ENCODE measurements at regions not wholly inside any gene's neighbourhood (a gene's known extent, or its start where the extent isn't known, plus 50 kb on each side); places are given as distances from the start of the nearest gene placed in this dataset.

DNA sequence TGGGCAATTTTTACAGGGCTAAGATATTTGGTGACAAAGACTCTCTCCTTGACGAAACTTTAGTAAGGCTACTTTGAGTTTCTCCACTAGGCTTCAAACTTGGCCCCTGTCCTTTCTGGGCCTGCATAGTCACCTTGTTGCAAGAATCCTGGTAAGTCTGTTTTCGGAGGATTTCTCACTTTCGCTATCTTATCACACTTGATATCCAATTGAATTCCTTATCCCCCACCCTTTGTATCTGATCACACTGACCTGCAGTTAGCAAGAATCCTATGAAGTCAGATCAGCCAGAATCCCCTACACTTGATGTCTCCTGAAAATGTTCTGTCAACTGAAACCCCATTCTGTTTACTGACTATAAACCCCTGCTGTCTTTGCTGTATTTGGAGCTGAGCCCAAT, 499.8 kb upstream of the GCFC2 start:
- no peak overlapping the region for H2AFZ ChIP-seq (ENCODE audit: low read depth, low read length)

DNA sequence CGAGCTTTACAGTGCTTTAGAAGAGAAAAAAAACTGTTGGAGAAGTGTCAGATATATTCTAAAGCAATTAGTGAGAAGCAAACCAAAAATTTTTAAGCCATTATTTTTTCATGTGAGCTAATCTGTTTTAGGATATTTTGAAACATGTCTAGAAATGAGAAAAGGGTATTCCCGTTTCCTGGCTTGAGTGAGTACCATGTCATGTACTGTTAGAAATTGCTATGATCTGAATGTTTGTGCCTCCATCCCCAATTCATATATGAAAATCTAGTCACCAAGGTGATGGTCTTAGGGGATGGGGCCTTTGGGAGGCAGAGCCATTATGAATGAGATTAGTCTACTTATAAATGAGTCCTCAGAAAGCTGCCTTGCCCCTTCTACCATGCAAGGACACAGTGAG, 493.3 kb upstream of the GCFC2 start:
- TF ChIP-seq EZH2 (IDR thresholded peaks at IDR 0.05; ENCODE audit: borderline replicate concordance, low read depth, low read length, severe bottlenecking), result no peak
- TF ChIP-seq, protein P1, sequence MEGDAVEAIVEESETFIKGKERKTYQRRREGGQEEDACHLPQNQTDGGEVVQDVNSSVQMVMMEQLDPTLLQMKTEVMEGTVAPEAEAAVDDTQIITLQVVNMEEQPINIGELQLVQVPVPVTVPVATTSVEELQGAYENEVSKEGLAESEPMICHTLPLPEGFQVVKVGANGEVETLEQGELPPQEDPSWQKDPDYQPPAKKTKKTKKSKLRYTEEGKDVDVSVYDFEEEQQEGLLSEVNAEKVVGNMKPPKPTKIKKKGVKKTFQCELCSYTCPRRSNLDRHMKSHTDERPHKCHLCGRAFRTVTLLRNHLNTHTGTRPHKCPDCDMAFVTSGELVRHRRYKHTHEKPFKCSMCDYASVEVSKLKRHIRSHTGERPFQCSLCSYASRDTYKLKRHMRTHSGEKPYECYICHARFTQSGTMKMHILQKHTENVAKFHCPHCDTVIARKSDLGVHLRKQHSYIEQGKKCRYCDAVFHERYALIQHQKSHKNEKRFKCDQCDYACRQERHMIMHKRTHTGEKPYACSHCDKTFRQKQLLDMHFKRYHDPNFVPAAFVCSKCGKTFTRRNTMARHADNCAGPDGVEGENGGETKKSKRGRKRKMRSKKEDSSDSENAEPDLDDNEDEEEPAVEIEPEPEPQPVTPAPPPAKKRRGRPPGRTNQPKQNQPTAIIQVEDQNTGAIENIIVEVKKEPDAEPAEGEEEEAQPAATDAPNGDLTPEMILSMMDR (IDR thresholded peaks at IDR 0.05; ENCODE audit: borderline replicate concordance, extremely low read depth, low read length, poor library complexity, severe bottlenecking), result no peak
- H3K4me3 ChIP-seq (ENCODE audit: low read depth in 1 of 2, low read length in 2 of 2), result no peak overlapping the region

More for the DNA sequence above, 499.8 kb upstream of the GCFC2 start:
- no peak overlapping the region for H3K27ac ChIP-seq (ENCODE audit: low read length)
- no peak overlapping the region for H3K4me2 ChIP-seq (ENCODE audit: insufficient read depth, low read length)
- no peaks in the 10 kb centered on the region for H3K27me3 ChIP-seq (ENCODE audit: insufficient read depth, low read length, poor library complexity)
- no peaks in the 10 kb centered on the region for H3K9me3 ChIP-seq (ENCODE audit: insufficient read depth, low read length, severe bottlenecking)
- no peak for ATAC-seq (ENCODE audit: insufficient read depth, low read depth)
- no peak for DNase-seq
- H3K4me3 ChIP-seq (ENCODE audit: low read depth in 1 of 2, low read length in 2 of 2), result no peak overlapping the region
- no peaks in the 10 kb centered on the region for H3K36me3 ChIP-seq (ENCODE audit: insufficient read depth, low read length)
- H3K9ac ChIP-seq (ENCODE audit: low read depth, low read length), result no peak overlapping the region
- TF ChIP-seq, protein P1 (IDR thresholded peaks at IDR 0.05; ENCODE audit: borderline replicate concordance, extremely low read depth, low read length, poor library complexity, severe bottlenecking), result no peak
- no peak for TF ChIP-seq EZH2 (IDR thresholded peaks at IDR 0.05; ENCODE audit: borderline replicate concordance, low read depth, low read length, severe bottlenecking)
- no peaks in the 10 kb centered on the region for H3K79me2 ChIP-seq (ENCODE audit: insufficient read depth, low read length)
- H4K20me1 ChIP-seq (ENCODE audit: insufficient read depth, low read length), result no peaks in the 10 kb centered on the region
- no peaks in the 10 kb centered on the region for H3K4me1 ChIP-seq (ENCODE audit: insufficient read depth, low read length)

DNA sequence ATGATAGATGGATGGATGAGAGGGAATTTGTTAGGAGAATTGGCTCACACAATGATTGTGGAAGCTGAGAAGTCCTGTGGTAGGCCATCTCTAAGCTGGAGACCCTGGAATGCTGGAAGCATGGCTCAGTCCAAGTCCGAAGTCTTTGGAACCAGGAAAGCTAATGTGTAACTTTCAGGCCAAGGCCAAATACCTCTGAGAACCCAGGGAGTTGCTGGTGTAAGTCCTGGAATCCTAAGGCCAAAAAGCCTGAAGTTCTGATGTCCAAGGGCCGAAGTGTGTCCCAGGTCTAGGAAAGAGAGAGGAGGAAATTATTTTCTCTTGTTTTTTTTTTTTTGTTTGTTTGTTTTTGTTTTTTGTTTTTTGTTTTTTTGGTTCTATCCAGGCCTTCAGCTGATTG, 492.2 kb upstream of the GCFC2 start:
- TF ChIP-seq EZH2 (IDR thresholded peaks at IDR 0.05; ENCODE audit: borderline replicate concordance, low read depth, low read length, severe bottlenecking), result no peak
- TF ChIP-seq, protein P1 (IDR thresholded peaks at IDR 0.05; ENCODE audit: borderline replicate concordance, extremely low read depth, low read length, poor library complexity, severe bottlenecking), result no peak
- Histone ChIP-seq H3K9ac (ENCODE audit: low read depth, low read length) (no peak overlapping the region), H3K79me2 (ENCODE audit: insufficient read depth, low read length) (no peaks in the 10 kb centered on the region), H3K4me2 (ENCODE audit: insufficient read depth, low read length) (no peak overlapping the region), H3K4me3 (ENCODE audit: low read depth in 1 of 2, low read length in 2 of 2) (no peak overlapping the region), H3K9me3 (ENCODE audit: insufficient read depth, low read length, severe bottlenecking) (no peaks in the 10 kb centered on the region), H3K4me1 (ENCODE audit: insufficient read depth, low read length) (no peaks in the 10 kb centered on the region), H3K27ac (ENCODE audit: low read length) (no peak overlapping the region), H3K36me3 (ENCODE audit: insufficient read depth, low read length) (no peaks in the 10 kb centered on the region), H2AFZ (ENCODE audit: low read depth, low read length) (no peak overlapping the region), H3K27me3 (ENCODE audit: insufficient read depth, low read length, poor library complexity) (no peaks in the 10 kb centered on the region), H4K20me1 (ENCODE audit: insufficient read depth, low read length) (no peaks in the 10 kb centered on the region)
- ATAC-seq (ENCODE audit: insufficient read depth, low read depth), result no peak
- no peak for DNase-seq

More for the DNA sequence above, 493.3 kb upstream of the GCFC2 start:
- no peaks in the 10 kb centered on the region for H3K79me2 ChIP-seq (ENCODE audit: insufficient read depth, low read length)
- no peaks in the 10 kb centered on the region for H3K4me1 ChIP-seq (ENCODE audit: insufficient read depth, low read length)
- no peaks in the 10 kb centered on the region for H3K9me3 ChIP-seq (ENCODE audit: insufficient read depth, low read length, severe bottlenecking)
- H3K4me2 ChIP-seq (ENCODE audit: insufficient read depth, low read length), result no peak overlapping the region
- no peak overlapping the region for H3K9ac ChIP-seq (ENCODE audit: low read depth, low read length)
- DNase-seq (no peak), ATAC-seq (ENCODE audit: insufficient read depth, low read depth) (no peak)
- no peak overlapping the region for H3K27ac ChIP-seq (ENCODE audit: low read length)
- H4K20me1 ChIP-seq (ENCODE audit: insufficient read depth, low read length), result no peaks in the 10 kb centered on the region
- no peaks in the 10 kb centered on the region for H3K27me3 ChIP-seq (ENCODE audit: insufficient read depth, low read length, poor library complexity)
- H3K36me3 ChIP-seq (ENCODE audit: insufficient read depth, low read length), result no peaks in the 10 kb centered on the region
- no peak overlapping the region for H2AFZ ChIP-seq (ENCODE audit: low read depth, low read length)
